ENCODE measurements at regions not wholly inside any gene's neighbourhood (a gene's known extent, or its start where the extent isn't known, plus 50 kb on each side); places are given as distances from the start of the nearest gene placed in this dataset.

DNA sequence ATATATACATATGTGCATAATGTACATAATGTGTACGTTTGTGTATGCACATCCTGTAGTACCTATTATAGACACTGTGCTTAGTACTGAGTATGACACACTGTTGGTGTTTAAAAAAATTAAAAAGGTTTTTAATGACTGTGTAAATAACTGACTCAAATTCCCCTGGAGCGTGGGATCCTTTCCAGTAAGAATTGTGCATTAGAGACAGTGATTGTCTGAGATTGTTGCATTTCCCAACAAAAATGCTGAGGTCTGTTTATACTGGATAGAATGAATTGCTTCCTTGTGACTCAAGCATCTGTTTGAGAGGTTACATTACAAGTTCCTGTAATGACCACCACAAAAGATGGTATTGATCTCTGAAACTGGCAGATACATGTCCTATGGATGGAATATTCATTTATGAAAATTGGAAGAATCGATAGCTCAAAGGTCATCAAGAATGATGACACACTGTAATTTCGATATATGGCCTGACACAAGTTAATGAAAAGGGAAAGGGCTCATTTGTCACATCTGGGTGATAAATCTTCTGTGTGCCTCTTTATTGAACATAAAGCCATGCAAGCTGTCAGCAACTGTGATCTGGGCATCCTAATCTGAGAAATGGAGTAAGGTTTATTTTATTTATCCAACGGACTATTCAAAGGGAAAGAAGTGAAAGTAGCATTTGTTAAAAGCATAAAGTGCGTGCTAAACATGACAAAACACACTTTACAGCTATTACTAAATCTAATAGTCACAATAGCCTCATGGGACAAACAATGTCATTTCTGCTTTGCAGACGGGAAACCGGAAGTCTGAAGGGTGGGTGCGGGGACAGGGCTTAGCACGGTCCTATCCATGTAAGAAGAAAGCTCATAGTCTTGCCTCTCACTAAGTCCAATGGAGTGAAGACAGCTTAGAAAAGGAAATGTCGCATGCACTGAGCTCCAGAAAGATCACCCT lies 228.8 kb downstream of the CDH11 start:
- no peak for DNase-seq (ENCODE audit: low spot score)
- ATAC-seq, result peak; percentile 83
- intact Hi-C loops (cut with DNase I), result no loop called here

DNA sequence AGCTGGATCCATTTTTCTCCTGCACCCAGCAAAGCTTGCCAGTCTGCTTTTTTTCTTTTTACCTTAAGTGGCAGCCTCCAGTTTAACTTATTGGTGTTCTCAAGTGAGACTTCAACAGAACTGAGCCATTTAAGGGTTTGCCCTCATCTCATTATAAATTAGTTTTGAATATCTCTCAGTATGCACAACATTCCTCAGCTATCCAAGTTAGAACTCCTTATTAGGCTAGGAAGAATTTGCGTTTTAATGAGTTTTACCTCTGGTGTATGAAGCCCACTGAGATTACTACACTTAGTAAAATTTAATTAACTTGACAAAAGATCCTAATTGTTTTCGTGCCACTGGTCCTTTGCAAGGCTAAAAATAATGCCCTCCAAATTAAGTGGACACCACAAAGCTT lies 232.4 kb downstream of the CDH11 start:
- intact Hi-C loops (cut with DNase I), result loop anchor here (5.0 kb wide), 1 partner anchor 1707 kb away; no protein-coding TSS in a partner anchor
- no peak for DNase-seq (ENCODE audit: low spot score)
- no peak for ATAC-seq

DNA sequence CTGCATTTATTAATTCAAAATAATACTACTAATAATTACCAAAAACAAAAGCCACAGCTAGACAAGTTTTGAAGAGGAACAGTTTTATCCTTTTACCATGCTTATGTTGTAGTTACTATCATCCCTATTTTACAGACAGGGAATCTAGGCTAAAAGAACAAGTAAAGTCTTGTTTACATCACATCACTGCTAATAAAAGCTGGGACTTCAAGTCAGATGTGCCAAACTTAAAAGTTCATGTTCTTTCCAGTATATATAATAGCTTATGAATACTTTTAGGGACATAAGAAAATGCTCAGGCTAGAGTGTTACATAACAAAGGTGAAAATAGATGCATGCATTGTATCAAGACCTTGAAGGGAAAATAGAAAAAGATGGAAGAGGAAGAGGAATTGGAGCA lies 234.2 kb downstream of the CDH11 start:
- intact Hi-C loops (cut with DNase I), result loop anchor here (5.0 kb wide), 1 partner anchor 1705 kb away; no protein-coding TSS in a partner anchor

DNA sequence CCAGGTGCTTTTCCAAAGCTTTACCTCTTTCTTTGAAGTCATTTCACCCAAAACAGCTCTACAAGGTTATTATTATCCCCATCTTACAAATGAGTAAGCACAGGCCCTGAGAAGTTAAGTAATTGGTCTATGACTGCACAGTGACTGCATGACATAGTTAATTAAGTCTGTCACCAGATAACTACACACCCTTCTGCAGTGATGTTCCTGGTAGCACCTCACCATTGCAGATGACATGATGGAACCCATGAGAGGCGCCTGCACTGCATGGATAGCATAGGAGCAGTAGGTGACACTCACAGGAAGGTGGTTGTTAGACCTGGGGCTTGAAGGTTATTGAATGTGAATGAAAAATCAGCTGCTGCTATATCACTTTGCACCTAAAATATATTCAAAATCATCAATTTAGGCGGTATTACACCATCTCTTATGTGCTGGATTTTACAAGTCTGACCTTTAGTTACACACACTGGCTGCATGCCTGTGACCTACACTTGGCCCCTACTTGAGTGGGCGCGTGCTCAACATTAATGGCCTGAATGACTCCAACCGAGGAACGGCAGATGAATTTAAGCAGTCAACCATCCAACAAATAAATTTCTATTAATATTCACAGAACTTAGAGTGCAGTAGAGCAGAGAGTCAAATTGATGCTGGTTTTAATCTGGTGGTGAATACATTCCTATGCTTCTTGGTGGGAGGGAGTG lies 239.6 kb downstream of the CDH11 start:
- DNase-seq (ENCODE audit: low spot score) (peak; percentile 73), ATAC-seq (peak; percentile 86)
- intact Hi-C loops (cut with DNase I), result no loop called here

More for the DNA sequence above, 234.2 kb downstream of the CDH11 start:
- ATAC-seq (no peak), DNase-seq (ENCODE audit: low spot score) (no peak)

DNA sequence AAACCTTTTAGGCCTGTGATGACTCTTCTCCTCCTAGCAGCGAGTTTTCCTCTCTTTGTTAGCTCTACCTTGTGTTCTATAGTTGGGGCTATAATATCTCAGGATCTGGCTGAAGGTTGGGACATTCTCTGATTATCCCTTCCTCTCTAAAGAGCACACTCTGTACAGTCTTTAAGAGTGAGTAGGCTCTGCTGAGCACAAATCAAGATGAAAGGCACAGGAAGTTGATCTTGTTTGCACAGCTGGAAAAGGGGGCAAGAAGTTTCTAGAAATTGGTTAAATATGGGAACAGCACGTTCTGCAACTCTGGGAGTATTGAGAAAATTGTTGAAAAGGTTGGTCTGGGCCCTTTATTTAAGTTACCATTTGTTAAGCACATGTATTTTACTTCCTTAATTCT lies 240.9 kb downstream of the CDH11 start:
- ATAC-seq (peak; percentile 77), DNase-seq (ENCODE audit: low spot score) (no peak)
- intact Hi-C loops (cut with DNase I), result no loop called here

DNA sequence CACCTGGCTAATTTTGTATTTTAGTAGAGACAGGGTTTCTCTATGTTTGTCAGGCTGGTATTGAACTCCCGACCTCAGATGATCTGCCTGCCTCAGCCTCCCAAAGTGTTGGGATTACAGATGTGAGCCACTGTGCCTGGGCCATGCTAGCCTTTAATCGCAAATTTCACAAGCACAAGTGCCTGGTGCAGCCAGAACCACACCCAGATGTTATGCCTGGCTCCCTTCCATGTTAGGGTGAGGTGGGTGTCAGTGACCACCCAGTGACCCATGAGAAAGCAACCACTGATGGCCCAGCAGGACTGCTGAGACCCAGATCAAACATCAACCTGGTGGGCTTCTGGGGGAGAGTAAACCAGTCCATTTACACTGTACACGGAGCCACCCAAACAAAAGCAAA lies 241.9 kb downstream of the CDH11 start:
- intact Hi-C loops (cut with DNase I), result no loop called here
- no peak for ATAC-seq

DNA sequence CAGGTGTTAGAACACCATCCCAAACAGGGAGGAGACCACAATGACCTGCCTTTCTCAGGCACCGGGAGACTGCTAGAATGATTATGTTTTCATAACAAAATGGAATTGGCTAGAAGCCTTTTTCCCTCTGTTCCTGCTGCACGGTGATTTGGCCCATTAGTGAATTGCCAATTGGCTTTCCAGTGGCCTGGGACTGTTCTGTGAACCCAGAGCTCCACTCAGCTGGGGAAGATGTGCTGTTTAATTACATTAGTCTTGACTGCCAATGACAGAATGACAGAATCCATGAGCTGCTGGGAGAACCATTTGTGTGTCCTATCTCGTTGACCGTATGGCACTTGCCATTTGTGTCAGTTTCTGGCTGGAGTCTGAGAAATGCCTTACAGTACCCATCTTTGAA lies 242.9 kb downstream of the CDH11 start:
- intact Hi-C loops (cut with DNase I), result no loop called here
- ATAC-seq (peak; percentile 38), DNase-seq (ENCODE audit: low spot score) (no peak)

More for the DNA sequence above, 241.9 kb downstream of the CDH11 start:
- no peak for DNase-seq (ENCODE audit: low spot score)

DNA sequence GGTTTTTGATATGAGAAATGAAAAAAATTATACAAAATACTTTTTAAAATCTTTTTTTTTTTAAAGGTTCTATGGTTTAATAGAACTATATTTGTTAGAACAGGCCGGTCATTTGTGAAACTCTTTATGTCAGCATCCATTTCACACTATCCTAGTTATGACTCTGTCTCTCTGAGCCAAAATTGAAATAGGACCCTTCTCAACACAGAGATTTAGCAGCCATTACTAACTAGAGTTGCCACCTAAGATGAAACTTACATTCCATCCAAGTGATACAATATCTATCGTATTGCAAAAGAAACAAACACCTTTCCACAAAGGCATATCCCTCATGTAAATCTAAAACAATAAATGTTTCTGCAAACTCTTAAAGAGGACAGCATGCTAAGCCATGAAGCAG lies 249.8 kb downstream of the CDH11 start:
- intact Hi-C loops (cut with DNase I), result no loop called here
- DNase-seq (ENCODE audit: low spot score) (no peak), ATAC-seq (no peak)

DNA sequence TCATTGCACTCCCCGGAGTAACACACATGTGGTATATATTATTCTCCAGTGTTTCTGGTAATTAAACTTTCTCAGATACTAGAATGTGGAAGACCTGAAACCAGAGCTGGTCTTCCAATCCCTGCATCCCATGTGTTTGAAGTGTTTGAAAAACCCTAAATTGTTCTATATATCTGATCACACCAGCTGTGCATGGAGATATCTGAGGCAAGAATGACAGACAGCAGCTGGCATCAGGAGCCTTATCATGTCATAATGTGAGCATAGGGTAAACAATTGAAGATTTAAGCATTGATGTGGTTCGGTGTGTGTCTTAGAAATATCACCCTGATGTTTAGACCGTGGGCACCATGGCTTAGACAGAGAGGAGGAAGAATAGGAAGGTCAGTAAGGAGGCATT lies 251.0 kb downstream of the CDH11 start:
- ATAC-seq (no peak), DNase-seq (ENCODE audit: low spot score) (no peak)
- intact Hi-C loops (cut with DNase I), result no loop called here

DNA sequence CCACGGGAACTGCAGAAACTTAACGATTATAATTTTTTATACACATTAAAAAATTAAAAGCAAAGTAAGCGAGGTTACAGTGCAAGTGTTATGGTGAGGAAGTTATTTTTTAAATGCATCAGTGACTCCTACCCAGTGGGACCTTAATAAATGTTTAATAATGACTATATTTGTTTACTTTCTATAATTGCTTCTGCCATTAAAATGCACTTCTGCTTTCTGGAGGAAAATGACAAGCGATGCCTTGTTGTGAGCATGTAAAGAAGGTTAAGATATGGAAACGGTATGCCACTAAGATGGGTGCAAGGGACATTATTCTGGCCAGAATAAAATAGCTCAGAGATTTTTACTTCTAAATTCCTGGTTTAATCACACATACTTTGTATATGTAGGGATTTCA lies 252.1 kb downstream of the CDH11 start:
- DNase-seq (ENCODE audit: low spot score), result no peak
- no peak for ATAC-seq
- intact Hi-C loops (cut with DNase I), result no loop called here

DNA sequence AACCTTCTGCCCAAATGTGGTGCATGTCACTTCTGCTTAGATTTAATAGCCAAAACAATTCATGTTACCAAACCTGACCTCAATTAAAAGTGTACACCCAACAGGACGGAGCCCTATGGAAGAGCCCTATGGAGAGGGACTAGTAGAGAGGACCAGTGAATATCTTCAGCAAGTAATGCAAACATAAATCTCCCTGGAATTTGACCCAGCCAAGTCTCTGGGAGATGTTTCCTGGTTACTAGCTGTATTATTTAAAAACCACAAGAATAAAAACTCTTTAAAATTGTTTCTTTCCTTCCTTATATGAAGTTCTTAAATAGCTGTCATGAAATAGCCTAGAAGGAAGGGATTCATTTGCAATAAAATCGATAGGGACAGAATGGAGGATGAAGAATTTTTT lies 255.8 kb downstream of the CDH11 start:
- intact Hi-C loops (cut with DNase I), result no loop called here
- no peak for DNase-seq (ENCODE audit: low spot score)
- ATAC-seq, result no peak

DNA sequence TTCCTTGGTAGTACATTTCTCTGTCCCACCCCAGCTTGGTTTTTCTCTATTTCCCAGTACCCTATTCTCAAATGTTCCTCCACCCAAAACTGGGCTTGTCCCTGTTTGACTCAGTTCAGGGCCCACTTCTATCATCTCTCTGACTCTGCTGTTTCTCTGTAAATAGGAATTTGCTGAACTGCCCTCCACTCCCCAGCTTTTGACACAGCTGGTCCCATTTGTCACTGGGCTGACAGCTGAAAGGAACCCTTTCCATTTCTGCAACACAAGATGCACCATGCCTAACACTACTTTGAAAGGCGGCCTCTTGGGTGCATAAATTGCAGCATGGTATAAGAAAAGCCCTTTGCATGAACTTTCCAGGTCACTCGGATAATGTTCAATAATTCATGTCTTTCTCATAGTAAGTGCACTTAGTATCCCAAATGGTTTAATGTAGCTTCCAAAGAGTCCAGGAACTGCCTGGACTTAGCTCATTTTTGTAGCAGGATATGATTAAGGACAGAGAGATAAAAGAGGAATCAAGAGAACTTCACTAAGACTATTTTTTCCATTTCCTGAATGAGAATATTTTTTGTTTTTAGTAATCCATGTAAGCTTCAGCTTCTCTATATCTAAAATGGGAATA lies 256.7 kb downstream of the CDH11 start:
- ATAC-seq, result no peak
- intact Hi-C loops (cut with DNase I), result no loop called here
- DNase-seq (ENCODE audit: low spot score), result no peak

DNA sequence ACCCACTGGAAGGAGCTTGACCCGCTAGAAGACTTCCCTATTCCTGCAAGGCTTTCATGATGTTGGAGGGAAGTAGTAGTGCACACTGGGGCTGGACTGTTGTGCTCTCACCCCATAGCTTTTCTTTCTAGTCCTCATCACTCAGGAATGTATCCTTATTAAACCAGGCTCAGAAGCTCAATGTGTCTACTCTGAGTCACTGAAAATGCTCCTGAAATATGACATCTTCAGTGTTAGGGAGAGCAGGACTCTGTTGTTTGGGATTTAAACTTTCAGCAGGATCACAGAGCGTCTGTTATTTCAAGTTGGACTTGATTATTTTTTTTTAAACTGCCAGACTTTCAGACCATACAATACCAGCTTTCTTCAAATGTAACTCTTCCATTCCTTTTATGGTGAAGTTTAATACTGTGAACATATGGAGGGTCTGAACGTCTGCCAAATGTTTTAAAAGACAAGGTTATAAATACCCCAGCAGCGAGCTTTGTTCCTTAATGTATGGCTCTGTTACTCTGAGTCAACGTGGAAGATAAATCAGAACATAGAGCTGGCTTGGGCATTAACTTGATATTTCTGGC lies 257.5 kb downstream of the CDH11 start:
- intact Hi-C loops (cut with DNase I), result no loop called here
- ATAC-seq (no peak), DNase-seq (ENCODE audit: low spot score) (no peak)

DNA sequence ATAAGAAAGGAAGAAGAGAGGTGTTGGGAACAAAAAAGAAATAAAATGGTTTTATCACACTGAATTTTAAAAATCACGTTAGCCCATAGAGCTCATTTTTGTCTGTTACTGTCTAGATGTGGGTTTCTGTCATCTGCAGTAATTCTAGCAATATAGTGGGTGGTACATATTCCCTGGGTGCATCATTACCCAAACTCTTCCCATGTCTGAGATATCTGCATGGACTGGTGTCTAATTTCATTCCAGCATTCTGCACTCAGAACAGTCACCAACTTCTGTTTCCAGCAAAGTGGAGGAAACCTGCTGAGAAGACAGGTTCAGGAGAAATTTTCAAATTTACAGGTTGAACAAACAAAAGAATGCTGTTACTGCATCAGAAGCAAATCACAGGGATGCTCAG lies 263.8 kb downstream of the CDH11 start:
- no peak for DNase-seq (ENCODE audit: low spot score)
- intact Hi-C loops (cut with DNase I), result no loop called here
- ATAC-seq, result no peak

DNA sequence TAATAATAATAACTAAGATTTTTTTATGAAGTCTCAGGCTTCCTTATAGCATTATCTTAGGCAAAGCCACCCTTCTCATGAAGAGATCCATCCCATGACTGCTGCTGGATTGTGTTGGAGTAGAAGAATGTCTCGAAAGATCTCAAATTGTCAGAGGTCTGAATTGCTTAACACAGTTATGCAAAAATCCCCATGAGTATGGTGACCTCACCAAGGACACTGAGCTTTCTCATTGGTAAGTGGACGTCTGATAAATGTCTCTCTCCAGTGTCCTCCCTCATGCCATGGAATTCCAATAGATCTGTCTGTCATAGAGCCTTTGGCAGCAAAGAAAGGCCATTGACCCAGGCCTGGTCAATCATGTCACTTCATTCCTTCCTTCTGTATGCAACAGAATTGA lies 264.5 kb downstream of the CDH11 start:
- intact Hi-C loops (cut with DNase I), result no loop called here
- ATAC-seq, result no peak
- DNase-seq (ENCODE audit: low spot score), result no peak

DNA sequence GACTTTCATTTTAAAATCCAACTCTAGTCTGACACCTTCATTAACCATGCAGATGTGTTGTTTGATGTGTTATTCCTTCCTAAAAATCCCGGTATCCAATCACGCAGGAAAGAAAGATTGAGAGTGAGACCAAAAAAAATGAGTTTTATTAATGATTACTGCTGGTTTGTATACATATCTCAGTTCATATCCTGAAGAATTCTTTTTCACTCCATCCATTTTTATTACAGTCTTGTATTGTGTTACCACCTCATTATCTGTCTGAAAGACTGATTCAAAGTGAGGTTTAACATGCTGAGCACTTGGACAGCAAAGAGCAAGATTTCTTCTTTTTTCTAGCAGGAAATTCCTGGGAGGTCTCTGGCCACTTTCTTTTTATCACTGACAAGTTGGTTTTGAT lies 268.3 kb downstream of the CDH11 start:
- no peak for ATAC-seq
- DNase-seq (ENCODE audit: low spot score), result no peak

DNA sequence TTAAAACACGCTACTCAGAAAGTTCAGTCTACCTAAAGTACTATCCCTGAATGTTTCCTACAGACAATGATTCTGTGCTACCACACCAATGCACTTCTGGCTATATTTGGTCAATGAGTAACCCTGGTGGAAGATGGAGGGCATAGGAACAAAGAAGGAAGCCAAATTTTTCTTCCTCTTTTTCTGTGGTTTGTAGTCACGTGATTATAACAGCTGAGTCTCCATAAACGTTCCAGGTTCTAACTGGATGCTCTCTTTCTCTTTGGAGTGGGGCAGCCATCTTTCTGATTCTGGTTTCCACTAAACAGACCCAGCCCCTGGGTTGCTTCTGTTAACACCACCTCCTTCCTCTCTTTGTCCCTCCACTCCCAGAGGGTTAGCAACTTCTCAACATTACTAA lies 274.9 kb downstream of the CDH11 start:
- intact Hi-C loops (cut with DNase I), result no loop called here
- no peak for DNase-seq (ENCODE audit: low spot score)
- ATAC-seq, result no peak

More for the DNA sequence above, 268.3 kb downstream of the CDH11 start:
- intact Hi-C loops (cut with DNase I), result no loop called here

DNA sequence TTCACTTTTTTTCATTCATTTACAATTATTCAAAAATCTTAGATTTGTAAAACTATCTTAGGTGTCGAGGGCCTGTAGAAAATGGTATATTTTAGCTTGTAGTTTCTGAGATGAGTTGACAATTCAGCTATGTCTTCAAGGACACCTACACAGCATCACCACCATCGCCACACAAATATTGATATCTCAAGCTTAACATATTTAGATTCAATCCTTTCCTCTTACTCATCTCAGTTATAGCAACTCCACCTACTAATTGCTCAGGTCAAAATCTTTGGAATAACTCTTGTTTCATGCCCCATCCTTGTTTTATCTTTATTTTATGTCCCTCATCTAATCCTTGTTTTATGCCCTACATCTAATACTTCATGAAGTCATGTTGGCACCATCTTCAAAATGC lies 276.8 kb downstream of the CDH11 start:
- ATAC-seq, result no peak
- intact Hi-C loops (cut with DNase I), result no loop called here
- DNase-seq (ENCODE audit: low spot score), result no peak

DNA sequence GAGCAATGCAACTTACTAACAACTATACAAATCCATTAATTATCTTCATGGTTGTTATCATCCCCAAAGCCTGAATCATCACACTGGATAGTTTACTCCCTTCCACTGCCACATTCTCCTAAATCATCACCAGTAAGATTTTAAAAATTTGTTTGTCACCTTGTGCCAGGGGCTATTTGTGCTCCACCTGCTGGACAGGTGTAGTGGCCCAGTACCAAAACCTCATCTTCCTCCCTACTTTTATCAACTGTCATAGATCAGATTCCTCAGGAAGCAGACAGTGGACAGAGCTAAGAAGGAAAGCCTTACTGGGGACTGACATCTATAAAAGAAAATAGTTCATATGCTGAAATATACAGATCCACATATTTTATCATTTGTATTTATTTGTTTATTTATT lies 280.4 kb downstream of the CDH11 start:
- intact Hi-C loops (cut with DNase I), result no loop called here

DNA sequence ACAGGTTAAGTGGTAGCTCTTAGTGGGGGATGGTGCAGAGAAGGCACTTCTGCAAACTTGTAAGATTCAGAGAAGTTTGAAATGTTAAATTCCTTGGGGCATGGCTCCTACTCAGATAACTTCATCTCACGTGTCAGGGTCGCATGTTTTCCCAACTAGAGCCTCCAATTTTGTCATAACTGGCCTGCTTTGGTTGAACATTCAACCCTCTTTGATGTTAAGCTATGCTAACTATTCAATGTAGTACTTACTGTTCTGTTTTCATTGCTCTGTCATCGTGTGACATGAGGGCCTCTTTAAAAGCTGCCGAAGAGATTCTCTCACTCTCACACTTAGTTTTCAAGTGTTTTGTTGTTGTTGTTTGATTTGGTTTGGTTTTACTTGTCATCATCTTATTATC lies 280.8 kb downstream of the CDH11 start:
- DNase-seq (ENCODE audit: low spot score), result no peak
- intact Hi-C loops (cut with DNase I), result no loop called here
- no peak for ATAC-seq

More for the DNA sequence above, 280.4 kb downstream of the CDH11 start:
- ATAC-seq (no peak), DNase-seq (ENCODE audit: low spot score) (no peak)
